ENCODE measurements at regions not wholly inside any gene's neighbourhood (a gene's known extent, or its start where the extent isn't known, plus 50 kb on each side); places are given as distances from the start of the nearest gene placed in this dataset.

GRCh38 chr2:76193089-76193488 lies 482.4 kb upstream of the GCFC2 start:
- Histone ChIP-seq H2AFZ (ENCODE audit: low read depth, low read length) (no peak overlapping the region), H3K79me2 (ENCODE audit: insufficient read depth, low read length) (no peaks in the 10 kb centered on the region), H3K27ac (ENCODE audit: low read length) (no peak overlapping the region), H3K4me2 (ENCODE audit: insufficient read depth, low read length) (no peak overlapping the region), H3K9ac (ENCODE audit: low read depth, low read length) (no peak overlapping the region), H3K9me3 (ENCODE audit: insufficient read depth, low read length, severe bottlenecking) (no peaks in the 10 kb centered on the region), H3K4me3 (ENCODE audit: low read depth in 1 of 2, low read length in 2 of 2) (no peak overlapping the region), H3K36me3 (ENCODE audit: insufficient read depth, low read length) (no peaks in the 10 kb centered on the region), H3K4me1 (ENCODE audit: insufficient read depth, low read length) (no peaks in the 10 kb centered on the region), H3K27me3 (ENCODE audit: insufficient read depth, low read length, poor library complexity) (peaks cover 3% of the 10 kb centered on the region), H4K20me1 (ENCODE audit: insufficient read depth, low read length) (no peaks in the 10 kb centered on the region)
- DNase-seq (no peak), ATAC-seq (ENCODE audit: insufficient read depth, low read depth) (no peak)
- TF ChIP-seq CTCF (IDR thresholded peaks at IDR 0.05; ENCODE audit: borderline replicate concordance, extremely low read depth, low read length, poor library complexity, severe bottlenecking): no peak
- TF ChIP-seq EZH2 (IDR thresholded peaks at IDR 0.05; ENCODE audit: borderline replicate concordance, low read depth, low read length, severe bottlenecking): no peak

GRCh38 chr2:76188334-76189008 lies 477.8 kb upstream of the GCFC2 start:
- H3K36me3 ChIP-seq (ENCODE audit: insufficient read depth, low read length): no peaks in the 10 kb centered on the region
- no peaks in the 10 kb centered on the region for H3K9me3 ChIP-seq (ENCODE audit: insufficient read depth, low read length, severe bottlenecking)
- H3K9ac ChIP-seq (ENCODE audit: low read depth, low read length): no peak overlapping the region
- H4K20me1 ChIP-seq (ENCODE audit: insufficient read depth, low read length): no peaks in the 10 kb centered on the region
- H3K4me3 ChIP-seq (ENCODE audit: low read depth in 1 of 2, low read length in 2 of 2): no peak overlapping the region
- no peak overlapping the region for H3K27ac ChIP-seq (ENCODE audit: low read length)
- no peak for DNase-seq
- H3K4me1 ChIP-seq (ENCODE audit: insufficient read depth, low read length): no peaks in the 10 kb centered on the region
- no peak for TF ChIP-seq CTCF (IDR thresholded peaks at IDR 0.05; ENCODE audit: borderline replicate concordance, extremely low read depth, low read length, poor library complexity, severe bottlenecking)
- no peak for TF ChIP-seq EZH2 (IDR thresholded peaks at IDR 0.05; ENCODE audit: borderline replicate concordance, low read depth, low read length, severe bottlenecking)
- H3K27me3 ChIP-seq (ENCODE audit: insufficient read depth, low read length, poor library complexity): peaks cover 3% of the 10 kb centered on the region
- H2AFZ ChIP-seq (ENCODE audit: low read depth, low read length): no peak overlapping the region
- no peaks in the 10 kb centered on the region for H3K79me2 ChIP-seq (ENCODE audit: insufficient read depth, low read length)
- no peak overlapping the region for H3K4me2 ChIP-seq (ENCODE audit: insufficient read depth, low read length)
- ATAC-seq (ENCODE audit: insufficient read depth, low read depth): no peak

GRCh38 chr2:76187415-76187814 lies 476.7 kb upstream of the GCFC2 start:
- ATAC-seq (ENCODE audit: insufficient read depth, low read depth) (no peak), DNase-seq (no peak)
- Histone ChIP-seq H4K20me1 (ENCODE audit: insufficient read depth, low read length) (no peaks in the 10 kb centered on the region), H3K4me1 (ENCODE audit: insufficient read depth, low read length) (no peaks in the 10 kb centered on the region), H3K4me2 (ENCODE audit: insufficient read depth, low read length) (no peak overlapping the region), H2AFZ (ENCODE audit: low read depth, low read length) (no peak overlapping the region), H3K27ac (ENCODE audit: low read length) (no peak overlapping the region), H3K36me3 (ENCODE audit: insufficient read depth, low read length) (no peaks in the 10 kb centered on the region), H3K4me3 (ENCODE audit: low read depth in 1 of 2, low read length in 2 of 2) (no peak overlapping the region), H3K9ac (ENCODE audit: low read depth, low read length) (no peak overlapping the region), H3K79me2 (ENCODE audit: insufficient read depth, low read length) (no peaks in the 10 kb centered on the region), H3K27me3 (ENCODE audit: insufficient read depth, low read length, poor library complexity) (peaks cover under 1% of the 10 kb centered on the region), H3K9me3 (ENCODE audit: insufficient read depth, low read length, severe bottlenecking) (no peaks in the 10 kb centered on the region)
- TF ChIP-seq EZH2 (IDR thresholded peaks at IDR 0.05; ENCODE audit: borderline replicate concordance, low read depth, low read length, severe bottlenecking): no peak
- no peak for TF ChIP-seq CTCF (IDR thresholded peaks at IDR 0.05; ENCODE audit: borderline replicate concordance, extremely low read depth, low read length, poor library complexity, severe bottlenecking)
